ENCODE measurements at regions not wholly inside any gene's neighbourhood (a gene's known extent, or its start where the extent isn't known, plus 50 kb on each side); places are given as distances from the start of the nearest gene placed in this dataset.

DNA sequence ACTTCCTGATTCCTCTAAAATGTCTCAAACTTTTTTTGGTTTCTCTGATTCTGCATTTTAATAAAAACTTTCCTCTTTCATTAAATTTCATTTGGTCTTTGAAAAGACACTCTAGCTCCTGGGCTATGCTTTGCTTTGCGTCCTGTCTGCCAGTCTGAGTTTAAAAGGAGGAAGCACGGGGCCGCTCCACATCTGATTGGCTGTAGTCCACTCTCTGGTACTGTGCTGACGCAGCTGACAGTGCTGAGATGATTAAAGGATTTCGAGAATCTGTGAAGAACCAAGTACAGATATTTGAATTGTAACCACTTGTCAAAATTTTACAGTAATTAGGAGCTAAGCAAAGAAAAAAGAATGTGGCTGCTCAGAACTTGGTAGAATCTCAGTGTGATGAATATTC, 199.6 kb upstream of the HNMT start:
- TF ChIP-seq, protein P1, sequence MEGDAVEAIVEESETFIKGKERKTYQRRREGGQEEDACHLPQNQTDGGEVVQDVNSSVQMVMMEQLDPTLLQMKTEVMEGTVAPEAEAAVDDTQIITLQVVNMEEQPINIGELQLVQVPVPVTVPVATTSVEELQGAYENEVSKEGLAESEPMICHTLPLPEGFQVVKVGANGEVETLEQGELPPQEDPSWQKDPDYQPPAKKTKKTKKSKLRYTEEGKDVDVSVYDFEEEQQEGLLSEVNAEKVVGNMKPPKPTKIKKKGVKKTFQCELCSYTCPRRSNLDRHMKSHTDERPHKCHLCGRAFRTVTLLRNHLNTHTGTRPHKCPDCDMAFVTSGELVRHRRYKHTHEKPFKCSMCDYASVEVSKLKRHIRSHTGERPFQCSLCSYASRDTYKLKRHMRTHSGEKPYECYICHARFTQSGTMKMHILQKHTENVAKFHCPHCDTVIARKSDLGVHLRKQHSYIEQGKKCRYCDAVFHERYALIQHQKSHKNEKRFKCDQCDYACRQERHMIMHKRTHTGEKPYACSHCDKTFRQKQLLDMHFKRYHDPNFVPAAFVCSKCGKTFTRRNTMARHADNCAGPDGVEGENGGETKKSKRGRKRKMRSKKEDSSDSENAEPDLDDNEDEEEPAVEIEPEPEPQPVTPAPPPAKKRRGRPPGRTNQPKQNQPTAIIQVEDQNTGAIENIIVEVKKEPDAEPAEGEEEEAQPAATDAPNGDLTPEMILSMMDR (IDR thresholded peaks at IDR 0.05): no peak
- no peak for TF ChIP-seq POLR2AphosphoS5 (IDR thresholded peaks at IDR 0.05)
- no peak for TF ChIP-seq POLR2A (IDR thresholded peaks at IDR 0.05; ENCODE audit: low read depth)
- TF ChIP-seq EP300 (IDR thresholded peaks at IDR 0.05): no peak
- Histone ChIP-seq H3K4me1 (no peaks in the 10 kb centered on the region), H3K9me3 (peaks cover 0 to 14% (median 3%) of the 10 kb centered on the region in 4 donors), H3K4me3 (no peak overlapping the region), H3K27me3 (no peaks in the 10 kb centered on the region), H3K36me3 (no peaks in the 10 kb centered on the region), H3K27ac (replicated peaks in 1 of 4) (no peak overlapping the region)
- no peak for DNase-seq (ENCODE audit: extremely low spot score)
- 53% methylated on average over 5 of the region's 5 CpGs for WGBS
- intact Hi-C loops (cut with DNase I): no loop called here

- no peaks in the 10 kb centered on the region for H3K36me3 ChIP-seq
- intact Hi-C loops (cut with DNase I): no loop called here
- peaks cover 0 to 6% (median 3%) of the 10 kb centered on the region in 4 donors for H3K9me3 ChIP-seq
- DNase-seq (ENCODE audit: extremely low spot score): no peak
- no peaks in the 10 kb centered on the region for H3K27me3 ChIP-seq
- H3K4me1 ChIP-seq: no peaks in the 10 kb centered on the region
- H3K4me3 ChIP-seq: no peak overlapping the region
- TF ChIP-seq EP300 (IDR thresholded peaks at IDR 0.05): no peak
- TF ChIP-seq POLR2A (IDR thresholded peaks at IDR 0.05; ENCODE audit: low read depth): no peak
- TF ChIP-seq POLR2AphosphoS5 (IDR thresholded peaks at IDR 0.05): no peak
- TF ChIP-seq, protein P1 (IDR thresholded peaks at IDR 0.05): no peak
- 59% methylated on average over 1 of the region's 1 CpG for WGBS
- no peak overlapping the region for H3K27ac ChIP-seq (replicated peaks in 1 of 4)
Observed at GRCh38 chr2:137769406-137769805, 194.9 kb upstream of the HNMT start.

- Histone ChIP-seq H3K9me3 (peaks cover 0 to 6% (median 3%) of the 10 kb centered on the region in 4 donors), H3K36me3 (no peaks in the 10 kb centered on the region), H3K27me3 (no peaks in the 10 kb centered on the region), H3K4me3 (no peak overlapping the region), H3K4me1 (no peaks in the 10 kb centered on the region), H3K27ac (replicated peaks in 1 of 4) (no peak overlapping the region)
- intact Hi-C loops (cut with DNase I): no loop called here
- 94% methylated on average over 1 of the region's 1 CpG for WGBS
- DNase-seq (ENCODE audit: extremely low spot score): no peak
- no peak for TF ChIP-seq POLR2AphosphoS5 (IDR thresholded peaks at IDR 0.05)
- no peak for TF ChIP-seq EP300 (IDR thresholded peaks at IDR 0.05)
- TF ChIP-seq POLR2A (IDR thresholded peaks at IDR 0.05; ENCODE audit: low read depth): no peak
- TF ChIP-seq, protein P1 (IDR thresholded peaks at IDR 0.05): no peak
Observed at GRCh38 chr2:137770166-137770565, 194.1 kb upstream of the HNMT start.

DNA sequence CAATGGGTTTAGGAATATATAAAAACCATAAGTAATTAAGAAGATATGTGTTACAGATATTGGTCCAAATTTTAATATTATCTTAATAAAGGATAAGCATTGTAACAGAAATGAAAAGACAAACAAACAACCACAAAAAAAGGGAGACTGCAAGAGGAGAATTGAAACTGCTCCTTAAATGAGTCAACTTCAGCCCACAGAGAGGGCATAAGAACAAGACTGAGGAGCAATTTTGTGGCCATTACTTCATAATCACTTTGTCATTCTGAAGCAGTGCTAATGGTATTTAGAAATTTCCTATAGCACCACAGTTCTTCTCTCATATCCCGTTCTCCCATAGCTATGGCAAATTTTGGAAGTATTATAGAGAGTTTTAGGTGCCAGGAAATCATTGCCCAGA, 193.2 kb upstream of the HNMT start:
- Histone ChIP-seq H3K36me3 (no peaks in the 10 kb centered on the region), H3K9me3 (peaks cover 0 to 6% (median 3%) of the 10 kb centered on the region in 4 donors), H3K27ac (replicated peaks in 1 of 4) (no peak overlapping the region), H3K4me3 (no peak overlapping the region), H3K4me1 (no peaks in the 10 kb centered on the region), H3K27me3 (no peaks in the 10 kb centered on the region)
- TF ChIP-seq POLR2A (IDR thresholded peaks at IDR 0.05; ENCODE audit: low read depth): no peak
- TF ChIP-seq EP300 (IDR thresholded peaks at IDR 0.05): no peak
- no peak for TF ChIP-seq POLR2AphosphoS5 (IDR thresholded peaks at IDR 0.05)
- TF ChIP-seq, protein P1 (IDR thresholded peaks at IDR 0.05): no peak
- intact Hi-C loops (cut with DNase I): no loop called here
- WGBS: 86% methylated on average over 1 of the region's 1 CpG
- no peak for DNase-seq (ENCODE audit: extremely low spot score)

DNA sequence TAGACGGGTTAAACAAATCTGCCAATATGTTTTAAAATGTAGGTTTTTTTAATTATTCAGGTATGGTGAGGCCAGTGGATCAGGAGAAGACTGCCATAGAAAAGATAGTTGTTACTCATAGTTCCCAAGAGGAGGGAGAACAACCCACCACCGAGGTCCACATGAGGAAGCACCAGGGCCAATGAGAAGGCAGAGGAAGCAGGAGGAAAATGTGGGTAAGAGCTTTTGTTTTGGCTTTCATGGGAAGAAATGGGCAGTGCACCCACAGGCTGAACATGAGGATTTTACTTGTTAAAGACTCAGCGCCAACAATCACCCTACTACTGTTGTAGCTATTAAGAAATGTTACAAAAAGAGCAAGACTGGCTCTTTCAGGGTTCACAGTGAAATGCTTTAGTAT, 191.8 kb upstream of the HNMT start:
- intact Hi-C loops (cut with DNase I): no loop called here
- Histone ChIP-seq H3K27ac (replicated peaks in 1 of 4) (no peak overlapping the region), H3K9me3 (peaks cover 0 to 6% (median 3%) of the 10 kb centered on the region in 4 donors), H3K4me3 (no peak overlapping the region), H3K36me3 (no peaks in the 10 kb centered on the region), H3K4me1 (no peaks in the 10 kb centered on the region), H3K27me3 (no peaks in the 10 kb centered on the region)
- WGBS: 84% methylated on average over 3 of the region's 3 CpGs
- TF ChIP-seq EP300 (IDR thresholded peaks at IDR 0.05) (no peak), POLR2A (IDR thresholded peaks at IDR 0.05; ENCODE audit: low read depth) (no peak), POLR2AphosphoS5 (IDR thresholded peaks at IDR 0.05) (no peak)
- TF ChIP-seq, protein P1 (IDR thresholded peaks at IDR 0.05): no peak
- no peak for DNase-seq (ENCODE audit: extremely low spot score)
